ENCODE measurements at regions not wholly inside any gene's neighbourhood (a gene's known extent, or its start where the extent isn't known, plus 50 kb on each side); places are given as distances from the start of the nearest gene placed in this dataset.

- H3K27ac Mint-ChIP-seq (ENCODE audit: low read depth, unreplicated experiment): no peak overlapping the region
- intact Hi-C loops (cut with micrococcal nuclease): no loop called here
- no peak for TF ChIP-seq CTCF (IDR thresholded peaks at IDR 0.05; ENCODE audit: unreplicated experiment)
- no peak overlapping the region for H3K4me3 Mint-ChIP-seq (ENCODE audit: unreplicated experiment)
- H3K36me3 Mint-ChIP-seq (ENCODE audit: insufficient read depth, unreplicated experiment): no peaks in the 10 kb centered on the region
- BruUV-seq (replicated peaks): no TSS peak
- CTCF ChIA-PET: interaction anchor here (0.5 kb wide), 1 partner anchor 1601 kb away, joined by 3 read pairs; no protein-coding TSS in a partner anchor
- H3K4me1 Mint-ChIP-seq (ENCODE audit: insufficient read depth, unreplicated experiment): peaks cover 5% of the 10 kb centered on the region
- POLR2A ChIA-PET: interaction anchor here (0.6 kb wide), 1 partner anchor 986 kb away, joined by 3 read pairs; no protein-coding TSS in a partner anchor
- H3K27me3 Mint-ChIP-seq (ENCODE audit: insufficient read depth, unreplicated experiment): no peaks in the 10 kb centered on the region
- H3K9me3 Mint-ChIP-seq (ENCODE audit: unreplicated experiment): no peaks in the 10 kb centered on the region
- peak; percentile 17 for DNase-seq (ENCODE audit: unreplicated experiment)
Measured at GRCh38 chr4:20323991-20324390, 72.3 kb downstream of the SLIT2 start.

- H3K9me3 Mint-ChIP-seq (ENCODE audit: unreplicated experiment): no peaks in the 10 kb centered on the region
- BruUV-seq (replicated peaks): no TSS peak
- no peaks in the 10 kb centered on the region for H3K27me3 Mint-ChIP-seq (ENCODE audit: insufficient read depth, unreplicated experiment)
- no peak for DNase-seq (ENCODE audit: unreplicated experiment)
- H3K4me1 Mint-ChIP-seq (ENCODE audit: insufficient read depth, unreplicated experiment): no peaks in the 10 kb centered on the region
- H3K27ac Mint-ChIP-seq (ENCODE audit: low read depth, unreplicated experiment): no peak overlapping the region
- ChIA-PET CTCF (no interaction called here), POLR2A (no interaction called here)
- no peak for TF ChIP-seq CTCF (IDR thresholded peaks at IDR 0.05; ENCODE audit: unreplicated experiment)
- no peak overlapping the region for H3K4me3 Mint-ChIP-seq (ENCODE audit: unreplicated experiment)
- intact Hi-C loops (cut with micrococcal nuclease): no loop called here
- no peaks in the 10 kb centered on the region for H3K36me3 Mint-ChIP-seq (ENCODE audit: insufficient read depth, unreplicated experiment)
Measured at GRCh38 chr4:20326460-20326859, 74.8 kb downstream of the SLIT2 start.

- Mint-ChIP-seq H3K27me3 (ENCODE audit: insufficient read depth, unreplicated experiment) (no peaks in the 10 kb centered on the region), H3K4me1 (ENCODE audit: insufficient read depth, unreplicated experiment) (no peaks in the 10 kb centered on the region), H3K36me3 (ENCODE audit: insufficient read depth, unreplicated experiment) (no peaks in the 10 kb centered on the region), H3K9me3 (ENCODE audit: unreplicated experiment) (peaks cover 4% of the 10 kb centered on the region), H3K27ac (ENCODE audit: low read depth, unreplicated experiment) (no peak overlapping the region), H3K4me3 (ENCODE audit: unreplicated experiment) (no peak overlapping the region)
- intact Hi-C loops (cut with micrococcal nuclease): no loop called here
- POLR2A ChIA-PET: no interaction called here
- CTCF ChIA-PET: no interaction called here
- no peak for DNase-seq (ENCODE audit: unreplicated experiment)
- no TSS peak for BruUV-seq (replicated peaks)
- no peak for TF ChIP-seq CTCF (IDR thresholded peaks at IDR 0.05; ENCODE audit: unreplicated experiment)
Measured at GRCh38 chr4:20326977-20327376, 75.3 kb downstream of the SLIT2 start.

- TF ChIP-seq CTCF (IDR thresholded peaks at IDR 0.05; ENCODE audit: unreplicated experiment): no peak
- ChIA-PET POLR2A (no interaction called here), CTCF (no interaction called here)
- BruUV-seq (replicated peaks): no TSS peak
- Mint-ChIP-seq H3K4me3 (ENCODE audit: unreplicated experiment) (no peak overlapping the region), H3K9me3 (ENCODE audit: unreplicated experiment) (peaks cover 7% of the 10 kb centered on the region), H3K4me1 (ENCODE audit: insufficient read depth, unreplicated experiment) (no peaks in the 10 kb centered on the region), H3K36me3 (ENCODE audit: insufficient read depth, unreplicated experiment) (no peaks in the 10 kb centered on the region), H3K27ac (ENCODE audit: low read depth, unreplicated experiment) (no peak overlapping the region), H3K27me3 (ENCODE audit: insufficient read depth, unreplicated experiment) (no peaks in the 10 kb centered on the region)
- DNase-seq (ENCODE audit: unreplicated experiment): no peak
- intact Hi-C loops (cut with micrococcal nuclease): no loop called here
Measured at GRCh38 chr4:20327808-20328207, 76.1 kb downstream of the SLIT2 start.
